ENCODE measurements at regions not wholly inside any gene's neighbourhood (a gene's known extent, or its start where the extent isn't known, plus 50 kb on each side); places are given as distances from the start of the nearest gene placed in this dataset.
A peak's percentile ranks its signal among the peaks of the same experiment; 100 is the strongest.

DNA sequence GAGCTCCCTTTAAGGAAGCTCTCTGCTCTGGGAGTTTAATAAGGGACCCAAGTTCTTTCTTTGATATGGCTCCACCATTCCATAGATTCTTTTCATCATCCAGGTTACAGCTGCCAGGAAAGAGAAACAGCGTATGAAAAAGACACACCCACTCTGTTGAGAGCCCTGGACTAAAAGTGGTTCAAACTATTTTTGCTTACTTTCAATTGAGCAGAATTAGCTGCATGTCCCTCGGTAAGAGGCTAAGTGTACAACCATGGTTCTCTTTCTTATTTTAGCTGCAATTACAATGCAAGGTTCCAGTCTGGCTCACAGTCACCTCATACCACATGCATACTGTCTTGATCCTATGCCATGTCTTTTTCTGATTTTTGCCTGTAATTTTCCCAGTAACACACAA lies 1288.3 kb downstream of the NSUN3 start:
- Histone ChIP-seq H2BK5ac (ENCODE audit: low read depth, low read length) (no peak overlapping the region), H3K56ac (replicated peaks; ENCODE audit: insufficient read length, low read depth, low read length) (no peak overlapping the region), H2BK120ac (replicated peaks; ENCODE audit: low read depth, low read length) (no peak overlapping the region), H3K4me1 (replicated peaks in 1 of 4; ENCODE audit: control insufficient read depth in 3 of 4, insufficient read depth in 4 of 4, low read length in 3 of 4) (peaks cover 0 to 12% (median 5%) of the 10 kb centered on the region in 4 experiments; a peak in 4 of 7 replicates), H4K91ac (replicated peaks; ENCODE audit: insufficient read length, low read length) (no peak overlapping the region), H3K4me2 (ENCODE audit: insufficient read depth in 1 of 2, low read depth in 2 of 2, low read length in 2 of 2) (no peak overlapping the region), H3K18ac (ENCODE audit: extremely low read depth, low read length) (no peak overlapping the region), H3K23me2 (ENCODE audit: low read depth, low read length) (no peaks in the 10 kb centered on the region), H3K36me3 (ENCODE audit: control insufficient read depth in 2 of 4, insufficient read depth in 4 of 4, low read length in 3 of 4) (no peaks in the 10 kb centered on the region), H4K5ac (ENCODE audit: insufficient read length, low read depth, low read length) (no peak overlapping the region), H3K79me2 (ENCODE audit: control insufficient read depth in 1 of 2, insufficient read depth in 2 of 2, low read length in 2 of 2) (no peaks in the 10 kb centered on the region), H3K27me3 (replicated peaks in 1 of 4; ENCODE audit: control insufficient read depth in 3 of 4, extremely low read depth in 1 of 4, insufficient read depth in 3 of 4, low read length in 3 of 4) (no peaks in the 10 kb centered on the region), H3K27ac (ENCODE audit: low read depth, low read length) (no peak overlapping the region), H3K9me3 (ENCODE audit: insufficient read depth in 2 of 2, low read depth in 1 of 2, low read length in 1 of 2) (no peaks in the 10 kb centered on the region), H2BK20ac (ENCODE audit: low read length) (peak overlapping the region; percentile 6; the same call in 1 of the 2 replicates), H3K23ac (ENCODE audit: insufficient read length) (no peak overlapping the region), H3K9ac (replicated peaks in 1 of 4; ENCODE audit: extremely low read depth in 1 of 4, low read depth in 3 of 4, low read length in 3 of 4) (no peak overlapping the region), H2AFZ (ENCODE audit: low read length) (no peak overlapping the region), H3K14ac (ENCODE audit: insufficient read length) (no peak overlapping the region), H3K79me1 (ENCODE audit: low read depth, low read length) (no peaks in the 10 kb centered on the region), H3K4ac (replicated peaks; ENCODE audit: insufficient read length, low read depth, low read length) (no peak overlapping the region), H4K20me1 (replicated peaks in 1 of 2; ENCODE audit: control insufficient read depth in 1 of 2, insufficient read depth in 2 of 2, low read length in 2 of 2) (no peaks in the 10 kb centered on the region), H2BK12ac (ENCODE audit: low read depth, low read length) (no peak overlapping the region; the same call in 1 of the 2 replicates), H2AK5ac (ENCODE audit: low read depth, low read length) (no peak overlapping the region), H4K8ac (ENCODE audit: extremely low read depth, insufficient read depth, low read length) (no peak overlapping the region), H2BK15ac (ENCODE audit: low read length) (no peak overlapping the region), H3K4me3 (ENCODE audit: extremely low read depth in 1 of 4, insufficient read depth in 2 of 4, low read depth in 3 of 4, low read length in 4 of 4) (no peak overlapping the region)
- FAIRE-seq, result no peak
- DNase-seq (ENCODE audit: low read depth in 1 of 2, low spot score in 2 of 2), result no peak
- ChIA-PET POLR2A (ENCODE audit: partially characterized antibody) (no interaction called here), CTCF (ENCODE audit: partially characterized antibody) (interaction anchor here (1.4 kb wide), 1 partner anchor 488 kb away, joined by 3 read pairs; no protein-coding TSS in a partner anchor)
- 83% methylated on average over 2 of the region's 2 CpGs; no CpG with 5 or more reads in 1 of the 2 experiments for WGBS, 2 experiments (ENCODE audit: extremely low coverage in 1 of 2, insufficient coverage in 1 of 2, insufficient read length in 1 of 2, insufficient replicate concordance in 2 of 2, low coverage in 1 of 2, low lambda C conversion rate in 2 of 2, missing lambda C conversion rate in 1 of 2)
- no peak for TF ChIP-seq ASH2L (IDR thresholded peaks at IDR 0.05; ENCODE audit: low read length)
- TF ChIP-seq EZH2 (IDR thresholded peaks at IDR 0.05; ENCODE audit: low read depth, low read length, severe bottlenecking), result no peak
- TF ChIP-seq KDM4A (IDR thresholded peaks at IDR 0.05; ENCODE audit: low read depth, low read length, severe bottlenecking), result no peak
- no peak for TF ChIP-seq YY1 (IDR thresholded peaks at IDR 0.05; ENCODE audit: low read depth, low read length)
- TF ChIP-seq, protein P1, sequence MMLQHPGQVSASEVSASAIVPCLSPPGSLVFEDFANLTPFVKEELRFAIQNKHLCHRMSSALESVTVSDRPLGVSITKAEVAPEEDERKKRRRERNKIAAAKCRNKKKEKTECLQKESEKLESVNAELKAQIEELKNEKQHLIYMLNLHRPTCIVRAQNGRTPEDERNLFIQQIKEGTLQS (IDR thresholded peaks at IDR 0.05; ENCODE audit: insufficient read depth, low read depth, low read length), result no peak
- TF ChIP-seq TAF1 (IDR thresholded peaks at IDR 0.05; ENCODE audit: low read depth, low read length), result no peak
- TF ChIP-seq NANOG (IDR thresholded peaks at IDR 0.05; ENCODE audit: insufficient read depth, low read depth, low read length, poor library complexity, severe bottlenecking), result no peak
- no peak for TF ChIP-seq JUN (IDR thresholded peaks at IDR 0.05; ENCODE audit: low read depth, low read length)
- no peak for TF ChIP-seq SAP30 (IDR thresholded peaks at IDR 0.05; ENCODE audit: insufficient read depth, insufficient replicate concordance, low read length)
- no peak for TF ChIP-seq POU5F1 (IDR thresholded peaks at IDR 0.05; ENCODE audit: low read depth, low read length)
- no peak for TF ChIP-seq POLR2A (IDR thresholded peaks at IDR 0.05; ENCODE audit: control extremely low read depth in 1 of 2, low read depth in 2 of 2, low read length in 2 of 2)
- no peak for TF ChIP-seq SP1 (IDR thresholded peaks at IDR 0.05; ENCODE audit: low read depth, low read length)
- no peak for TF ChIP-seq RNF2 (IDR thresholded peaks at IDR 0.05; ENCODE audit: borderline replicate concordance, low read depth, low read length, missing control alignments, poor library complexity, severe bottlenecking)
- no peak for TF ChIP-seq TAF7 (optimal IDR thresholded peaks at IDR 0.05; ENCODE audit: borderline replicate concordance, low read depth, low read length)

Measured in H1 (cell line).